ENCODE measurements at regions not wholly inside any gene's neighbourhood (a gene's known extent, or its start where the extent isn't known, plus 50 kb on each side); places are given as distances from the start of the nearest gene placed in this dataset.

DNA sequence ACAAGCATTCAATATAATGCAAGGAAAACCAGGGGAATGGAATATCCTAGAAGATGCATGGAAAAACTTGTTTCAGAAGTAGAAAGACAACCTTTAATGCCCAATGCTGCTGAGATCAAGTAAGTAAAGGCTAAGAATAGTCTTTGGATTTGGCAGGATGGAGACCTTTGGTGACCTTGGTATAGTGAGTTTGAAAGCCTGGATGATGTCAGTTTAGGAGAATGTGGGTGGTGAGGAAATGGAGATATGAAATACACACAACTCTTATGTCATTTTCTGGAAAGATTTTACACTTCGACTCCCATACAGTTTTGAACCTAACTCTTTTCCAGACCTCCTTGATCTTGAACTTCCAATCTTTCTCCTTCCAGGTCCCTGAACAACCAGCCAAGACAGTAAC lies 185.7 kb downstream of the TFEC start:
- TF ChIP-seq ZNF549 (tag by site-specific recombination; IDR thresholded peaks at IDR 0.05) (no peak), ZNF324 (tag by site-specific recombination; IDR thresholded peaks at IDR 0.05) (no peak), ZNF830 (tag by site-specific recombination; IDR thresholded peaks at IDR 0.05; ENCODE audit: low read depth) (no peak)
